HEK293 (cell line): ENCODE measurements at regions not wholly inside any gene's neighbourhood (a gene's known extent, or its start where the extent isn't known, plus 50 kb on each side); places are given as distances from the start of the nearest gene placed in this dataset.

Source experiments
- HIC1 ChIP-seq: fragments of 450-650 bp; formaldehyde crosslinking; IDR thresholded peaks from 2 replicates; pipeline ENCODE4 v1.5.1; 2016; ENCODE audit warnings: missing biosample characterization, missing genetic modification characterization
- HOXD13 ChIP-seq: sonication (generic); formaldehyde crosslinking; IDR thresholded peaks from 2 replicates; pipeline ENCODE4 v1.8.0; 2022; ENCODE audit warnings: missing genetic modification reagents, borderline replicate concordance
- KLF16 ChIP-seq: fragments of 450-650 bp; formaldehyde crosslinking; IDR thresholded peaks from 2 replicates; pipeline ENCODE4 v1.5.1; 2017; ENCODE audit warnings: missing biosample characterization, missing genetic modification characterization
- MEIS1 ChIP-seq: sonication (generic); formaldehyde crosslinking; IDR thresholded peaks from 2 replicates; pipeline ENCODE4 v1.8.1; 2022; ENCODE audit warnings: missing genetic modification reagents, mild to moderate bottlenecking, borderline replicate concordance
- OSR2 ChIP-seq: fragments of 450-650 bp; formaldehyde crosslinking; IDR thresholded peaks from 2 replicates; pipeline ENCODE4 v1.5.1; 2016; ENCODE audit warnings: missing biosample characterization, missing genetic modification characterization
- PATZ1 ChIP-seq: fragments of 450-650 bp; formaldehyde crosslinking; IDR thresholded peaks from 2 replicates; pipeline ENCODE4 v1.5.1; 2016; ENCODE audit warnings: missing biosample characterization, missing genetic modification characterization
- ZBTB17 ChIP-seq: fragments of 450-650 bp; formaldehyde crosslinking; IDR thresholded peaks from 2 replicates; pipeline ENCODE4 v1.5.1; 2016; ENCODE audit warnings: missing biosample characterization, missing genetic modification characterization
- ZBTB20 ChIP-seq: fragments of 450-650 bp; formaldehyde crosslinking; IDR thresholded peaks from 2 replicates; pipeline ENCODE4 v1.5.1; 2016; ENCODE audit warnings: missing biosample characterization, missing genetic modification characterization
- ZBTB44 ChIP-seq: fragments of 450-650 bp; IDR thresholded peaks from 2 replicates; pipeline ENCODE4 v1.5.1; 2018; ENCODE audit warnings: missing biosample characterization, mild to moderate bottlenecking, missing genetic modification characterization
- ZBTB8A ChIP-seq: fragments of 450-650 bp; formaldehyde crosslinking; IDR thresholded peaks from 2 replicates; pipeline ENCODE4 v1.5.1; 2016; ENCODE audit warnings: missing biosample characterization, missing genetic modification characterization
- ZNF112 ChIP-seq: fragments of 450-650 bp; formaldehyde crosslinking; IDR thresholded peaks from 2 replicates; pipeline ENCODE4 v1.5.0; 2017; ENCODE audit warnings: missing biosample characterization, missing genetic modification characterization
- ZNF16 ChIP-seq: fragments of 450-650 bp; formaldehyde crosslinking; IDR thresholded peaks from 2 replicates; pipeline ENCODE4 v1.5.1; 2016; ENCODE audit warnings: low read depth, missing biosample characterization, missing genetic modification characterization
- ZNF175 ChIP-seq: fragments of 450-650 bp; formaldehyde crosslinking; IDR thresholded peaks from 2 replicates; pipeline ENCODE4 v1.5.1; 2016; ENCODE audit warnings: missing biosample characterization, missing genetic modification characterization
- ZNF211 ChIP-seq: fragments of 450-650 bp; formaldehyde crosslinking; IDR thresholded peaks from 2 replicates; pipeline ENCODE4 v1.5.1; 2016; ENCODE audit warnings: low read depth, missing biosample characterization, missing genetic modification characterization
- ZNF23 ChIP-seq: fragments of 450-650 bp; formaldehyde crosslinking; IDR thresholded peaks from 2 replicates; pipeline ENCODE4 v1.5.1; 2016; ENCODE audit warnings: missing biosample characterization, missing genetic modification characterization, borderline replicate concordance
- ZNF24 ChIP-seq: fragments of 450-650 bp; formaldehyde crosslinking; IDR thresholded peaks from 2 replicates; pipeline ENCODE4 v1.5.1; 2016; ENCODE audit warnings: missing biosample characterization, missing genetic modification characterization
- ZNF248 ChIP-seq: fragments of 450-650 bp; formaldehyde crosslinking; IDR thresholded peaks from 2 replicates; pipeline ENCODE4 v1.5.1; 2017; ENCODE audit warnings: missing biosample characterization, missing genetic modification characterization
- ZNF292 ChIP-seq: fragments of 450-650 bp; formaldehyde crosslinking; IDR thresholded peaks from 2 replicates; pipeline ENCODE4 v1.5.1; 2016; ENCODE audit warnings: low read depth, missing biosample characterization, missing genetic modification characterization, borderline replicate concordance
- ZNF366 ChIP-seq: fragments of 450-650 bp; formaldehyde crosslinking; conservative IDR thresholded peaks from 2 replicates; pipeline ENCODE4 v1.5.1; 2016; ENCODE audit warnings: missing biosample characterization, missing genetic modification characterization
- ZNF37A ChIP-seq: fragments of 450-650 bp; IDR thresholded peaks from 2 replicates; pipeline ENCODE4 v1.5.1; 2018; ENCODE audit warnings: missing biosample characterization, missing genetic modification characterization
- ZNF394 ChIP-seq: fragments of 450-650 bp; formaldehyde crosslinking; IDR thresholded peaks from 2 replicates; pipeline ENCODE4 v1.5.1; 2016; ENCODE audit warnings: missing biosample characterization, missing genetic modification characterization, mild to moderate bottlenecking, moderate library complexity, borderline replicate concordance
- ZNF433 ChIP-seq: fragments of 450-650 bp; formaldehyde crosslinking; IDR thresholded peaks from 2 replicates; pipeline ENCODE4 v1.5.1; 2016; ENCODE audit warnings: missing biosample characterization, missing genetic modification characterization, low read depth
- ZNF530 ChIP-seq: fragments of 450-650 bp; formaldehyde crosslinking; IDR thresholded peaks from 2 replicates; pipeline ENCODE4 v1.5.1; 2016; ENCODE audit warnings: low read depth, missing biosample characterization, missing genetic modification characterization
- ZNF621 ChIP-seq: fragments of 450-650 bp; formaldehyde crosslinking; IDR thresholded peaks from 2 replicates; pipeline ENCODE4 v1.5.1; 2017; ENCODE audit warnings: missing biosample characterization, missing genetic modification characterization
- ZNF623 ChIP-seq: fragments of 450-650 bp; formaldehyde crosslinking; IDR thresholded peaks from 2 replicates; pipeline ENCODE4 v1.5.1; 2016; ENCODE audit warnings: missing biosample characterization, missing genetic modification characterization
- ZNF660 ChIP-seq: fragments of 450-650 bp; IDR thresholded peaks from 2 replicates; pipeline ENCODE4 v1.5.1; 2018; ENCODE audit warnings: missing biosample characterization, mild to moderate bottlenecking, missing genetic modification characterization
- ZNF670 ChIP-seq: fragments of 450-650 bp; formaldehyde crosslinking; IDR thresholded peaks from 2 replicates; pipeline ENCODE4 v1.5.1; 2016; ENCODE audit warnings: missing biosample characterization, missing genetic modification characterization, low read depth
- ZNF785 ChIP-seq: fragments of 450-650 bp; formaldehyde crosslinking; IDR thresholded peaks from 2 replicates; pipeline ENCODE4 v1.5.1; 2016; ENCODE audit warnings: missing biosample characterization, missing genetic modification characterization
- ZSCAN30 ChIP-seq: fragments of 450-650 bp; IDR thresholded peaks from 2 replicates; pipeline ENCODE4 v1.5.1; 2018; ENCODE audit warnings: missing biosample characterization, mild to moderate bottlenecking, missing genetic modification characterization, moderate library complexity
- TF ChIP-seq, protein P1 (sequence below): fragments of 450-650 bp; formaldehyde crosslinking; IDR thresholded peaks from 2 replicates; pipeline ENCODE4 v1.5.1; 2016; ENCODE audit warnings: missing biosample characterization, missing genetic modification characterization
- TF ChIP-seq, protein P2 (sequence below): fragments of 450-650 bp; formaldehyde crosslinking; IDR thresholded peaks from 2 replicates; pipeline ENCODE4 v1.5.1; 2016; ENCODE audit warnings: missing biosample characterization, missing genetic modification characterization

DNA sequence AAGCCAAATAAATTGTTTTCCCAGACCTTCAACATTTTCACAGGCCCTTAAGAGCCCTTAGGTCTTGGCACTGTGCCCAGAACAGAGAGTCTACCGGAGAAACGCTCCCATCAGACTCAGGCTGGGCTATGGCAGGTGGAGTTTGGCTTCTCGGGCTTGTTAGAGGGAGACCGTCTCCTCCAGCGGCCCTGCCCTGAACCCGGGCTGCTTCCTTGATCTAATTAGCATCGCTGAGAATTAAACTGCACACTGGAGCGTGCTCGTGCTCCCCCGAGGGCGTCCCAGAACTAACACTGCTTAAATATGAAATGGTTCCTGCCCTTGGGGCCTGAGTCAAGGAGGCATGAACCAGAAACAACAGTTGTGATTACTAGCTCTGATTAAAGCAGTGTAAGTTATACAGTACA, 634.4 kb downstream of the MATN1 start (continued):
- TF ChIP-seq, protein P1, sequence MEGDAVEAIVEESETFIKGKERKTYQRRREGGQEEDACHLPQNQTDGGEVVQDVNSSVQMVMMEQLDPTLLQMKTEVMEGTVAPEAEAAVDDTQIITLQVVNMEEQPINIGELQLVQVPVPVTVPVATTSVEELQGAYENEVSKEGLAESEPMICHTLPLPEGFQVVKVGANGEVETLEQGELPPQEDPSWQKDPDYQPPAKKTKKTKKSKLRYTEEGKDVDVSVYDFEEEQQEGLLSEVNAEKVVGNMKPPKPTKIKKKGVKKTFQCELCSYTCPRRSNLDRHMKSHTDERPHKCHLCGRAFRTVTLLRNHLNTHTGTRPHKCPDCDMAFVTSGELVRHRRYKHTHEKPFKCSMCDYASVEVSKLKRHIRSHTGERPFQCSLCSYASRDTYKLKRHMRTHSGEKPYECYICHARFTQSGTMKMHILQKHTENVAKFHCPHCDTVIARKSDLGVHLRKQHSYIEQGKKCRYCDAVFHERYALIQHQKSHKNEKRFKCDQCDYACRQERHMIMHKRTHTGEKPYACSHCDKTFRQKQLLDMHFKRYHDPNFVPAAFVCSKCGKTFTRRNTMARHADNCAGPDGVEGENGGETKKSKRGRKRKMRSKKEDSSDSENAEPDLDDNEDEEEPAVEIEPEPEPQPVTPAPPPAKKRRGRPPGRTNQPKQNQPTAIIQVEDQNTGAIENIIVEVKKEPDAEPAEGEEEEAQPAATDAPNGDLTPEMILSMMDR (tag by site-specific recombination): no peak
- TF ChIP-seq HOXD13 (CRISPR knock-in tag): no peak
- no peak for TF ChIP-seq MEIS1 (CRISPR knock-in tag)
- TF ChIP-seq ZNF785 (tag by site-specific recombination): no peak
- no peak for TF ChIP-seq ZNF211 (tag by site-specific recombination)
- TF ChIP-seq ZNF530 (tag by site-specific recombination): no peak
- TF ChIP-seq ZNF16 (tag by site-specific recombination): no peak
- no peak for TF ChIP-seq PATZ1 (tag by site-specific recombination)
- TF ChIP-seq ZBTB20 (tag by site-specific recombination): no peak
- no peak for TF ChIP-seq ZNF292
- TF ChIP-seq KLF16 (tag by site-specific recombination): no peak
- TF ChIP-seq ZNF23 (tag by site-specific recombination): no peak
- TF ChIP-seq ZBTB17: 0 out of 2 replicates have a peak, but pooled peaks have one; percentile 30
- peak; percentile 96 for TF ChIP-seq ZNF660 (tag by site-specific recombination)
- no peak for TF ChIP-seq ZNF394 (tag by site-specific recombination)
- TF ChIP-seq ZNF175: no peak
- no peak for TF ChIP-seq ZNF433 (tag by site-specific recombination)
- TF ChIP-seq OSR2 (tag by site-specific recombination): 0 out of 2 replicates have a peak, but pooled peaks have one; percentile 34
- TF ChIP-seq, protein P2, sequence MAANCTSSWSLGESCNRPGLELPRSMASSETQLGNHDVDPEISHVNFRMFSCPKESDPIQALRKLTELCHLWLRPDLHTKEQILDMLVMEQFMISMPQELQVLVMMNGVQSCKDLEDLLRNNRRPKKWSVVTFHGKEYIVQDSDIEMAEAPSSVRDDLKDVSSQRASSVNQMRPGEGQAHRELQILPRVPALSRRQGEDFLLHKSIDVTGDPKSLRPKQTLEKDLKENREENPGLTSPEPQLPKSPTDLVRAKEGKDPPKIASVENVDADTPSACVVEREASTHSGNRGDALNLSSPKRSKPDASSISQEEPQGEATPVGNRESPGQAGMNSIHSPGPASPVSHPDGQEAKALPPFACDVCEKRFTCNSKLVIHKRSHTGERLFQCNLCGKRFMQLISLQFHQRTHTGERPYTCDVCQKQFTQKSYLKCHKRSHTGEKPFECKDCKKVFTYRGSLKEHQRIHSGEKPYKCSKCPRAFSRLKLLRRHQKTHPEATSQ (tag by site-specific recombination): no peak
- TF ChIP-seq ZSCAN30 (tag by site-specific recombination): peak; percentile 52; the same call in 1 of the 2 replicates
- peak; percentile 63; the same call in 1 of the 2 replicates for TF ChIP-seq ZNF37A (tag by site-specific recombination)
- no peak for TF ChIP-seq ZNF623
- TF ChIP-seq ZNF621: no peak
- no peak for TF ChIP-seq ZNF670
- TF ChIP-seq ZBTB8A (tag by site-specific recombination): 0 out of 2 replicates have a peak, but pooled peaks have one; percentile 26
- no peak for TF ChIP-seq ZNF24 (tag by site-specific recombination)
- no peak for TF ChIP-seq ZNF112 (tag by site-specific recombination)
- TF ChIP-seq ZNF366 (tag by site-specific recombination): no peak
- no peak for TF ChIP-seq HIC1
- no peak for TF ChIP-seq ZNF248 (tag by site-specific recombination)
- TF ChIP-seq ZBTB44: peak; percentile 60; the same call in 1 of the 2 replicates
